ENCODE measurements at regions not wholly inside any gene's neighbourhood (a gene's known extent, or its start where the extent isn't known, plus 50 kb on each side); places are given as distances from the start of the nearest gene placed in this dataset.

DNA sequence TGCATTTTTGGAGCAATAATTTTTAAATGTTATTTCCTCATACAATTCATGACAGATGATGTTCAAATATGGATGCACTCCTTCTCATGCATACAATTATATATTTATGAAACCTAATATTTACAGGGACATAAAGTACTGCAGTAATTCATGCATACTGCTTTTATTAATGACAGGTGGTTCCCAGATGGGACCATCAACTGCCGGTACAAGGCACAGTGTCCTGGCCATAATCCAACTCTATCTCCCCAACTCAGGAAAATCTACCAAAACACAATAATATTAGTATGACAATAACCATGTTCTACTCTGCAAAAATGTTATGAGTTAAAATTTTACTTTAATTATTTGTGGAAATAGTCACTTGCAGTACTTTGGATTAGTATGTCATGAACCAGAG lies 77.8 kb downstream of the VIP start:
- TF ChIP-seq, protein P1, sequence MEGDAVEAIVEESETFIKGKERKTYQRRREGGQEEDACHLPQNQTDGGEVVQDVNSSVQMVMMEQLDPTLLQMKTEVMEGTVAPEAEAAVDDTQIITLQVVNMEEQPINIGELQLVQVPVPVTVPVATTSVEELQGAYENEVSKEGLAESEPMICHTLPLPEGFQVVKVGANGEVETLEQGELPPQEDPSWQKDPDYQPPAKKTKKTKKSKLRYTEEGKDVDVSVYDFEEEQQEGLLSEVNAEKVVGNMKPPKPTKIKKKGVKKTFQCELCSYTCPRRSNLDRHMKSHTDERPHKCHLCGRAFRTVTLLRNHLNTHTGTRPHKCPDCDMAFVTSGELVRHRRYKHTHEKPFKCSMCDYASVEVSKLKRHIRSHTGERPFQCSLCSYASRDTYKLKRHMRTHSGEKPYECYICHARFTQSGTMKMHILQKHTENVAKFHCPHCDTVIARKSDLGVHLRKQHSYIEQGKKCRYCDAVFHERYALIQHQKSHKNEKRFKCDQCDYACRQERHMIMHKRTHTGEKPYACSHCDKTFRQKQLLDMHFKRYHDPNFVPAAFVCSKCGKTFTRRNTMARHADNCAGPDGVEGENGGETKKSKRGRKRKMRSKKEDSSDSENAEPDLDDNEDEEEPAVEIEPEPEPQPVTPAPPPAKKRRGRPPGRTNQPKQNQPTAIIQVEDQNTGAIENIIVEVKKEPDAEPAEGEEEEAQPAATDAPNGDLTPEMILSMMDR (IDR thresholded peaks at IDR 0.05; ENCODE audit: low read depth, low read length), result no peak
- TF ChIP-seq POLR2A (IDR thresholded peaks at IDR 0.05; ENCODE audit: extremely low read depth, insufficient read length) (no peak), MYC (IDR thresholded peaks at IDR 0.05; ENCODE audit: low read depth, low read length) (no peak)
- TF ChIP-seq, protein P2, sequence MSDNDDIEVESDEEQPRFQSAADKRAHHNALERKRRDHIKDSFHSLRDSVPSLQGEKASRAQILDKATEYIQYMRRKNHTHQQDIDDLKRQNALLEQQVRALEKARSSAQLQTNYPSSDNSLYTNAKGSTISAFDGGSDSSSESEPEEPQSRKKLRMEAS (IDR thresholded peaks at IDR 0.05; ENCODE audit: low read depth, low read length), result no peak
